AG10803 (cell line): ENCODE measurements at regions not wholly inside any gene's neighbourhood (a gene's known extent, or its start where the extent isn't known, plus 50 kb on each side); places are given as distances from the start of the nearest gene placed in this dataset.
"Not testable (repeated sequence)": the region's sequence is repeated elsewhere in the genome, so short reads cannot be mapped to it uniquely, and the experiment has no call there.

Source experiments
- DNase-seq: peaks from one replicate; pipeline ENCODE4 v3.0.0; 2010; ENCODE audit warnings: low read depth
- H3K4me3 ChIP-seq: 2 replicates; pipeline ENCODE4 v1.5.1; 2011; ENCODE audit warnings: mild to moderate bottlenecking, low read length, control low read depth
- CTCF ChIP-seq: conservative IDR thresholded peaks from 2 replicates; pipeline ENCODE4 v1.5.1; 2011; ENCODE audit warnings: mild to moderate bottlenecking, low read length, control low read depth, inconsistent platforms

GRCh38 chr13:103605546-103606326 lies 539.5 kb upstream of the SLC10A2 start:
- no peak overlapping the region for H3K4me3 ChIP-seq
- no peak for DNase-seq
- TF ChIP-seq CTCF: no peak

GRCh38 chr13:103599870-103600269 lies 533.7 kb upstream of the SLC10A2 start:
- not testable (repeated sequence) for H3K4me3 ChIP-seq, DNase-seq

GRCh38 chr13:103598671-103599070 lies 532.5 kb upstream of the SLC10A2 start:
- TF ChIP-seq CTCF: no peak
- H3K4me3 ChIP-seq: no peak overlapping the region
- DNase-seq: no peak

- no peak overlapping the region for H3K4me3 ChIP-seq
- no peak for TF ChIP-seq CTCF
- no peak for DNase-seq
Measured at GRCh38 chr13:103573446-103573845, 507.2 kb upstream of the SLC10A2 start.

GRCh38 chr13:103568314-103568713 lies 502.1 kb upstream of the SLC10A2 start:
- no peak for TF ChIP-seq CTCF
- DNase-seq: no peak
- H3K4me3 ChIP-seq: no peak overlapping the region

GRCh38 chr13:103557878-103558277 lies 491.7 kb upstream of the SLC10A2 start:
- TF ChIP-seq CTCF: no peak
- no peak overlapping the region for H3K4me3 ChIP-seq
- DNase-seq: no peak

- H3K4me3 ChIP-seq: no peak overlapping the region
- no peak for TF ChIP-seq CTCF
- no peak for DNase-seq
Measured at GRCh38 chr13:103556681-103557080, 490.5 kb upstream of the SLC10A2 start.

- no peak for TF ChIP-seq CTCF
- H3K4me3 ChIP-seq: no peak overlapping the region
- no peak for DNase-seq
Measured at GRCh38 chr13:103547914-103548313, 481.7 kb upstream of the SLC10A2 start.
